K562 (cell line): ENCODE measurements at regions not wholly inside any gene's neighbourhood (a gene's known extent, or its start where the extent isn't known, plus 50 kb on each side); places are given as distances from the start of the nearest gene placed in this dataset.

Experiments
- HDAC1 ChIP-seq, 2 experiments: fragments of 450-650 bp; IDR thresholded peaks; 2 replicates each; pipeline ENCODE4 v1.6.1; 2016 to 2017; ENCODE audit warnings: inconsistent platforms in 1 of 2, mild to moderate bottlenecking in 1 of 2, moderate library complexity in 1 of 2
- IFI16 ChIP-seq: fragments of 250-450 bp; sonication (Bioruptor Pico); IDR thresholded peaks from 2 replicates; pipeline ENCODE4 v2.1.2; 2022; ENCODE audit warnings: mild to moderate bottlenecking, inconsistent platforms
- JUND ChIP-seq, 2 experiments: IDR thresholded peaks; 2 replicates in 1 of 2; 3 replicates in 1 of 2; pipeline ENCODE4 v1.6.1; 2011; ENCODE audit warnings: borderline replicate concordance in 2 of 2, low read depth in 2 of 2, low read length in 2 of 2, improper control_type of control experiment in 1 of 2, missing biosample characterization in 1 of 2, missing genetic modification characterization in 1 of 2, missing genetic modification reagents in 1 of 2
- NFIC ChIP-seq: fragments of 450-650 bp; IDR thresholded peaks from 2 replicates; pipeline ENCODE4 v1.6.1; 2017; ENCODE audit warnings: mild to moderate bottlenecking, inconsistent platforms
- POLR2B ChIP-seq: fragments of 450-650 bp; IDR thresholded peaks from 2 replicates; pipeline ENCODE4 v1.6.1; 2018; ENCODE audit warnings: low read depth; ENCODE audit not compliant: partially characterized antibody
- PRMT5 ChIP-seq: sonication (generic); formaldehyde crosslinking; IDR thresholded peaks from 2 replicates; pipeline ENCODE4 v1.5.0; 2020; ENCODE audit warnings: missing genetic modification reagents
- ZNF324 ChIP-seq: fragments of 250-450 bp; sonication (Bioruptor Pico); IDR thresholded peaks from 2 replicates; pipeline ENCODE4 v1.4.0; 2020; ENCODE audit warnings: mild to moderate bottlenecking
- TF ChIP-seq, protein P1 (sequence below), 2 experiments: fragments of 450-650 bp in 1 of 2; sonication (generic) in 1 of 2; formaldehyde crosslinking in 1 of 2; IDR thresholded peaks in 1 of 2; conservative IDR thresholded peaks in 1 of 2; 2 replicates each; pipeline versions ENCODE4 v1.6.1 to v1.8.1; 2016 to 2023; ENCODE audit warnings: mild to moderate bottlenecking in 2 of 2, moderate library complexity in 2 of 2, inconsistent platforms in 1 of 2, missing genetic modification reagents in 1 of 2
- TF ChIP-seq, protein P2 (sequence below): sonication (generic); formaldehyde crosslinking; IDR thresholded peaks from 2 replicates; pipeline ENCODE4 v1.8.1; 2022; ENCODE audit warnings: missing genetic modification reagents

DNA sequence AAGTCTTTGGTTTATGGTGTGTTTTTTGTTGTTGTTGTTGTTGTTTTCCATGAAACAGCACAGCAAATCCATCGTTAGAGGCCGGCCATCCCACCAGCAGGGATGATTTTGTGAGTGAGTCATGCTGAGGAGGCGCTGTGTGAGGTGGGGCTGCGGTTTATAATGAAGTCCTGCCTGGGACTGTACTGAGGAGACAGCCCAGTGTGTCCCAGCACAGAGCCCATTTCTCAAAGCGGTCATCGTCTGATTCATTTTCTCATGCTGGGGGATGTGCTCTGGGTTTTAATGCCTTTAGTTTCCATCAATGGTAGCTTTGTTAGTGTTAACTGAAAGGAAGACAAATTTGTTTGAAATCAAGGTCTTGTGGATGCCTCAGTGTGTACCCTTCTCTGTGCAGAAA lies 129.3 kb upstream of the SERP2 start (continued):
- peak; percentile 85 for TF ChIP-seq JUND (IDR thresholded peaks at IDR 0.05; ENCODE audit: borderline replicate concordance, low read depth, low read length)
- peak; percentile 69; the same call in 1 of the 3 replicates for TF ChIP-seq JUND (tag; IDR thresholded peaks at IDR 0.05; ENCODE audit: borderline replicate concordance, low read depth, low read length)
- TF ChIP-seq, protein P1, sequence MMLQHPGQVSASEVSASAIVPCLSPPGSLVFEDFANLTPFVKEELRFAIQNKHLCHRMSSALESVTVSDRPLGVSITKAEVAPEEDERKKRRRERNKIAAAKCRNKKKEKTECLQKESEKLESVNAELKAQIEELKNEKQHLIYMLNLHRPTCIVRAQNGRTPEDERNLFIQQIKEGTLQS (IDR thresholded peaks at IDR 0.05): peak; percentile 61; the same call in 1 of the 2 replicates
- TF ChIP-seq, protein P1 (CRISPR knock-in tag; conservative IDR thresholded peaks at IDR 0.05): no peak
- TF ChIP-seq HDAC1 (IDR thresholded peaks at IDR 0.05): no peak
- TF ChIP-seq NFIC: no peak
- TF ChIP-seq POLR2B: no peak
- no peak for TF ChIP-seq ZNF324 (CRISPR knock-in tag)
- TF ChIP-seq PRMT5 (CRISPR knock-in tag): no peak
- TF ChIP-seq, protein P2, sequence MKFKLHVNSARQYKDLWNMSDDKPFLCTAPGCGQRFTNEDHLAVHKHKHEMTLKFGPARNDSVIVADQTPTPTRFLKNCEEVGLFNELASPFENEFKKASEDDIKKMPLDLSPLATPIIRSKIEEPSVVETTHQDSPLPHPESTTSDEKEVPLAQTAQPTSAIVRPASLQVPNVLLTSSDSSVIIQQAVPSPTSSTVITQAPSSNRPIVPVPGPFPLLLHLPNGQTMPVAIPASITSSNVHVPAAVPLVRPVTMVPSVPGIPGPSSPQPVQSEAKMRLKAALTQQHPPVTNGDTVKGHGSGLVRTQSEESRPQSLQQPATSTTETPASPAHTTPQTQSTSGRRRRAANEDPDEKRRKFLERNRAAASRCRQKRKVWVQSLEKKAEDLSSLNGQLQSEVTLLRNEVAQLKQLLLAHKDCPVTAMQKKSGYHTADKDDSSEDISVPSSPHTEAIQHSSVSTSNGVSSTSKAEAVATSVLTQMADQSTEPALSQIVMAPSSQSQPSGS (CRISPR knock-in tag): no peak
- no peak for TF ChIP-seq IFI16
